Coronary artery (tissue), 2 donors: ENCODE measurements at regions not wholly inside any gene's neighbourhood (a gene's known extent, or its start where the extent isn't known, plus 50 kb on each side); places are given as distances from the start of the nearest gene placed in this dataset.
"Not testable (repeated sequence)": the region's sequence is repeated elsewhere in the genome, so short reads cannot be mapped to it uniquely, and the experiment has no call there.

Experiments
- DNase-seq: peaks from one replicate; pipeline ENCODE4 v3.0.0-alpha.2; 2017; ENCODE audit warnings: low spot score
- H3K27ac ChIP-seq, 2 donors: fragments of 200-600 bp; sonication (generic); one replicate each; pipeline ENCODE4 v1.5.1; 2016 to 2019
- H3K4me3 ChIP-seq: fragments of 200-600 bp; sonication (generic); 2 replicates; pipeline ENCODE4 v1.5.1; 2016; ENCODE audit warnings: mild to moderate bottlenecking, moderate library complexity
- CTCF ChIP-seq: fragments of 200-600 bp; sonication (generic); IDR thresholded peaks from one replicate; pipeline ENCODE4 v1.5.1; 2019; ENCODE audit warnings: antibody characterized with exemption

GRCh38 chr3:124639406-124640237 lies 90.6 kb upstream of the UMPS start:
- no peak overlapping the region for H3K27ac ChIP-seq
- no peak overlapping the region for H3K4me3 ChIP-seq
- TF ChIP-seq CTCF, result no peak
- no peak for DNase-seq

GRCh38 chr3:124640635-124641306 lies 89.5 kb upstream of the UMPS start:
- TF ChIP-seq CTCF, result no peak
- H3K27ac ChIP-seq, result no peak overlapping the region
- no peak overlapping the region for H3K4me3 ChIP-seq
- DNase-seq, result no peak

GRCh38 chr3:124643453-124643852 lies 86.8 kb upstream of the UMPS start:
- no peak for DNase-seq
- no peak overlapping the region for H3K27ac ChIP-seq
- no peak overlapping the region for H3K4me3 ChIP-seq
- no peak for TF ChIP-seq CTCF

GRCh38 chr3:124646186-124646585 lies 84.1 kb upstream of the UMPS start:
- H3K4me3 ChIP-seq, DNase-seq, H3K27ac ChIP-seq: not testable (repeated sequence)

GRCh38 chr3:124648551-124648950 lies 81.7 kb upstream of the UMPS start:
- Histone ChIP-seq H3K27ac (no peak overlapping the region), H3K4me3 (no peak overlapping the region)
- no peak for DNase-seq
- TF ChIP-seq CTCF, result no peak

- DNase-seq, result no peak
- TF ChIP-seq CTCF, result no peak
- no peak overlapping the region for H3K4me3 ChIP-seq
- no peak overlapping the region for H3K27ac ChIP-seq
Observed at GRCh38 chr3:124650798-124651197, 79.5 kb upstream of the UMPS start.

GRCh38 chr3:124651416-124651815 lies 78.8 kb upstream of the UMPS start:
- H3K4me3 ChIP-seq, DNase-seq, H3K27ac ChIP-seq: not testable (repeated sequence)

- DNase-seq, result no peak
- no peak overlapping the region for H3K27ac ChIP-seq
- no peak overlapping the region for H3K4me3 ChIP-seq
- TF ChIP-seq CTCF, result no peak
Observed at GRCh38 chr3:124652009-124652408, 78.2 kb upstream of the UMPS start.
